Naive B cell (primary cell): ENCODE measurements at regions not wholly inside any gene's neighbourhood (a gene's known extent, or its start where the extent isn't known, plus 50 kb on each side); places are given as distances from the start of the nearest gene placed in this dataset.

ENCODE experiments used
- ATAC-seq, 2 donors: fragments of 150-1000 bp; cut with Tn5 transposase; 2 replicates each; pipeline ENCODE4 v1.10.0; 2021; ENCODE audit warnings: low read depth in 2 of 2, mild to moderate bottlenecking in 2 of 2, moderate library complexity in 2 of 2
- DNase-seq: peaks from one replicate; pipeline ENCODE4 v3.0.0; 2022
- H3K27ac Mint-ChIP-seq, 6 donors: one replicate each; pipeline ENCODE4 v1.8.0; 2020 to 2022; ENCODE audit warnings: mild to moderate bottlenecking in 6 of 6, mixed read lengths in 6 of 6, moderate library complexity in 5 of 6, inconsistent platforms in 2 of 6
- H3K27me3 Mint-ChIP-seq, 3 donors: one replicate each; pipeline ENCODE4 v1.8.0; 2021 to 2022; ENCODE audit warnings: mixed read lengths in 3 of 3, mild to moderate bottlenecking in 1 of 3
- H3K36me3 Mint-ChIP-seq, 2 donors: one replicate each; pipeline ENCODE4 v1.8.0; 2020 to 2022; ENCODE audit warnings: mixed read lengths in 2 of 2, inconsistent platforms in 1 of 2, mild to moderate bottlenecking in 1 of 2
- H3K4me1 Mint-ChIP-seq, 3 donors: one replicate each; pipeline ENCODE4 v1.8.0; 2020 to 2022; ENCODE audit warnings: mixed read lengths in 3 of 3, inconsistent platforms in 1 of 3, mild to moderate bottlenecking in 1 of 3, moderate library complexity in 1 of 3
- H3K4me3 Mint-ChIP-seq, 8 donors: one replicate each; pipeline ENCODE4 v1.8.0; 2020 to 2022; ENCODE audit warnings: mild to moderate bottlenecking in 8 of 8, mixed read lengths in 8 of 8, moderate library complexity in 8 of 8, inconsistent platforms in 2 of 8
- H3K9me3 Mint-ChIP-seq, 7 donors: one replicate each; pipeline ENCODE4 v1.8.0; 2020 to 2022; ENCODE audit warnings: mixed read lengths in 7 of 7, mild to moderate bottlenecking in 5 of 7, inconsistent platforms in 2 of 7, moderate library complexity in 1 of 7

DNA sequence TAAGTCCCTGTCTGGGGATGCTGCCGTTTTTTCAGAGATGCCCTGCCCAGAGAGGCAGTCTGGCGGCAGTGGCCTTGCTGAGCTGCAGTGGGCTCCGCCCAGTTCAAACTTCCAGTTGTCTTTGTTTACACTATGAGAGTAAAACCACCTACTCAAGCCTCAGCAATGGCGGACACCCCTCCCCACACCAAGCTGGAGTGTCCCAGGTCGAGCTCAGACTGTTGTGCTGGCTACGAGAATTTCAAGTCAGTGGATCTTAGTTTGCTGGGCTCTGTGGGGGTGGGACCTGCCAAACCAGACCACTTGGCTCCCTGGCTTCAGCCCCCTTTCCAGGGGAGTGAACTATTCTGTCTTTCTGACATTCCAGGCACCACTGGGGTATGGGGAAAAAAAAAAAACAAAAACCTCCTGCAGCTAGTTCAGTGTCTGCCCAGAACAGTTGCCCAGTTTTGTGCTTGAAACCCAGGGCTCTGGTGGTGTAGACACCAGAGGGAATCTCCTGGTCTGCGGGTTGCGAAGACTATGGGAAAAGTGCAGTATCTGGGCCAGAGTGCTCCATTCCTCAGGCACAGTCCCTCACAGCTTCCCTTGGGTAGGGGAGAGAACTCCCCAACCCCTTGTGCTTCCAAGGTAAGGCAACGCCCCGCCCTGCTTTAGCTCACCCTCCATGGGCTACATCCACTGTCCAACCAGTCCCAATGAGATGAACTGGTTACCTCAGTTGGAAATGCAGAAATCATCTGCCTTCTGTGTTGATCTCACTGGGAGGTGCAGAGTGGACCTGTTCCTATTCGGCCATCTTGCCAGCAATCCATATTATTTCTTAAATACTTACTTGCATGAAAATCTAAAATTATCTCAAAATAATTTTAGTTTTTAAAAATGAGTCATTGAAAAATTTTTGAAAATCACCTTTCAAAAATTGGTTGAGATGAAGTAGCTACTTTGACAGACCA lies 338.0 kb downstream of the OSR1 start:
- no peaks in the 10 kb centered on the region for H3K36me3 Mint-ChIP-seq

DNA sequence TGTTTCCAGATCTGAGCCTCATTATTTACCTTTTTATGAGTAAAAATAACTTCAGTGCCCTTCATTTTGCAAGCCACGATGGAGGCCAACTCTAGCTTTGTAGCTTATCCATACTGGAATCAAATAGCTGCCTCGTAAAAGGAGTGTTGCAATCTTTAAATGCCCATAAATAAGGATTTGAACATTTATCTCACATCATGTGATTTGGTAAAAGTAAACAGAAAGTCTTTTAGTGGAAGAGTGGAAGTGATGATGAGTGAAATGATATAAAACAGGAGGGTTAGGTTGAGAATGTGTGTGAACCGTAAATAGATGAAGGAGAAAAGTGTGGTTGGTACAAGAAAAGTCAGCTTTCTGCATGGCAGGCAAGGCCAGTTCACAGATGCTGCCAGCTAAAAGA lies 348.9 kb downstream of the OSR1 start:
- Mint-ChIP-seq H3K36me3 (no peaks in the 10 kb centered on the region), H3K27ac (no peak overlapping the region), H3K27me3 (no peaks in the 10 kb centered on the region), H3K9me3 (peaks cover 0 to 12% (median 2%) of the 10 kb centered on the region in 7 donors), H3K4me3 (no peak overlapping the region), H3K4me1 (no peaks in the 10 kb centered on the region)
- DNase-seq (no peak), ATAC-seq (no peak)

More for the DNA sequence above, 338.0 kb downstream of the OSR1 start:
- Mint-ChIP-seq H3K27ac (peak overlapping the region in 1 of 6 donors; percentile 18), H3K27me3 (no peaks in the 10 kb centered on the region), H3K4me1 (no peaks in the 10 kb centered on the region), H3K4me3 (no peak overlapping the region), H3K9me3 (peaks cover 5 to 23% (median 9%) of the 10 kb centered on the region in 7 donors)
- no peak for ATAC-seq
- DNase-seq = no peak

DNA sequence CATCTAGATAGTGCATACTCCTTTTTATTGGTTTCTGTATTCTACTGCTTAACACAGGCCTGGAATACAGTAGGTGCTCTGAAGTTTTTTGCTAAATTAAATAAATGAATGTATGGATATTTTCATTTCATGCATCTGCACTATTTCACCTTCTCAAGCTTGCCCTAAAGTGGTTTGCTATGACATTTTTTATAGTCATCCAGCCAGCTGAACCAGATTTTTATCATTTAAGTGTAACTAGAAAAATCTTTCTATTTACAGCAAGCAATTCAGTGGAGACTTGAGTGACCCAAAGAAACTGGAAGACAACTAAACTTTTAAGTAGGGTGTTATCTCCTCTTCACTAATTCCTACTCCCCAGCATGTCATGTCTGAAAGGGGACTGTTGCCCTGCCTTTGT lies 354.9 kb downstream of the OSR1 start:
- no peak for ATAC-seq
- H3K36me3 Mint-ChIP-seq = no peaks in the 10 kb centered on the region
- no peak overlapping the region for H3K4me3 Mint-ChIP-seq
- no peak for DNase-seq
- H3K9me3 Mint-ChIP-seq = peaks cover 0 to 5% (median 4%) of the 10 kb centered on the region in 7 donors
- no peak overlapping the region for H3K27ac Mint-ChIP-seq
- H3K4me1 Mint-ChIP-seq = no peaks in the 10 kb centered on the region
- no peaks in the 10 kb centered on the region for H3K27me3 Mint-ChIP-seq

DNA sequence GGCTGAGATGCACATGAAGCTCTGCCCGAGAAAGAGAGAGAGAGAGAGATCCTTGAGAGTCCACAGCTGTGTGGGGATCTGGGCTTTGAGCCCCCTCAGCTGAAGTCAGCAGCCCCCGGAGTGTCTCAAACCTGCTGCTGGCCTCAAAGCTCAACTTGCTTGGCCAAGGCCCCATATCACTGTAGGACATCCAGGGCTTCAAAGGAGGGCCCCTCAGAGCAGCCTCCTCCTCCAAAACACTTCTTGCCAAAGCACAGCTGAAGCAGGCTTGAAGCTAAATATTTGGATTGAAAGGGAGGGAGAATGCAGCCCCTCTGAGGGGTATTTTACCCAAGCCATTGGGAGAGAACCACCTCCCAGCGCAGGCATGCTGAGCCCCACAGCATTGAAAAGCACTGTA lies 357.6 kb downstream of the OSR1 start:
- ATAC-seq = no peak
- peaks cover 0 to 5% (median 2%) of the 10 kb centered on the region in 7 donors for H3K9me3 Mint-ChIP-seq
- H3K4me1 Mint-ChIP-seq = no peaks in the 10 kb centered on the region
- no peaks in the 10 kb centered on the region for H3K36me3 Mint-ChIP-seq
- H3K27me3 Mint-ChIP-seq = no peaks in the 10 kb centered on the region
- no peak overlapping the region for H3K4me3 Mint-ChIP-seq
- DNase-seq = no peak
- H3K27ac Mint-ChIP-seq = no peak overlapping the region

DNA sequence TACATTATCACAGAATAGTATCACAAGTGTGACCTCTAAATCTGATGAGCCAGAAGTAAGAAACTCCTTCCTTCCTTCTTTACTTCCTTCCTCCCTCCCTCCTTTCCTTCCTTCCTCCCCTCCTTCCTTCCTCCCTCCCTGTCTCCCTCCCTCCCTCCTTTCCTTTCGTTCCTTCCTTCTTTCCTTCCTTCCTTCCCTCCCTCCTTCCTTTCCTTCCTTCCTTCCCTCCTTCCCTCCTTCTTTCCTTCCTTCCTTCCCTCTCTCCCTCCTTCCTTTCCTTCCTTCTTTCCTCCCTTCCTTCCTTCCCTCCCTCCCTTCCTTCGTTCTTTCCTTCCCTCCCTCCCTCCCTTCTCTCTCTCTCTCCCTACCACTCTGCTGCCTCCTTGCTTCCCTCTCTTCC lies 359.2 kb downstream of the OSR1 start:
- Mint-ChIP-seq H3K27me3 (no peaks in the 10 kb centered on the region), H3K36me3 (no peaks in the 10 kb centered on the region), H3K4me3 (no peak overlapping the region), H3K9me3 (peaks cover 0 to 5% (median 0%) of the 10 kb centered on the region in 7 donors), H3K4me1 (no peaks in the 10 kb centered on the region), H3K27ac (no peak overlapping the region)
- DNase-seq = no peak
- ATAC-seq = no peak

DNA sequence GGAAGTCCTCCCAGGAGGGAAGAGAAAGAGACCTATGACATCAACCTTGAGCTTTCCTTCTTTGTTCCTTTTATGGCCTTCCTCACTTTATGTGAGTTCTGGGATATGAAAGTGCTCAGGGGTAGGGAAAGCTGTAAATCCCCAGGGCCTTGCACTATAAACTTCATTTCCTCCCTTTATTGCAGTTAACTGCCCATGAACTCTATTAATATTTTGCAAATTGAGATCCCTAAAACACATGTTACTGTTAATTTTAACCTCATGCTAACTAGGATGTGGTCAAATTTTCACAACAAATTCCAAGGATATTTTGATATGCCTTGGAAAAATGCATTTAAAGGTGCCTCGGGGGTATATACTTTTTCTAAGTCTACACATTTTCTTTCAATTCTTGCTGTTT lies 359.9 kb downstream of the OSR1 start:
- H3K4me1 Mint-ChIP-seq = no peaks in the 10 kb centered on the region
- H3K27ac Mint-ChIP-seq = no peak overlapping the region
- H3K9me3 Mint-ChIP-seq = peaks cover 0 to 5% (median 0%) of the 10 kb centered on the region in 7 donors
- DNase-seq (no peak), ATAC-seq (no peak)
- no peak overlapping the region for H3K4me3 Mint-ChIP-seq
- H3K27me3 Mint-ChIP-seq = no peaks in the 10 kb centered on the region
- H3K36me3 Mint-ChIP-seq = no peaks in the 10 kb centered on the region

DNA sequence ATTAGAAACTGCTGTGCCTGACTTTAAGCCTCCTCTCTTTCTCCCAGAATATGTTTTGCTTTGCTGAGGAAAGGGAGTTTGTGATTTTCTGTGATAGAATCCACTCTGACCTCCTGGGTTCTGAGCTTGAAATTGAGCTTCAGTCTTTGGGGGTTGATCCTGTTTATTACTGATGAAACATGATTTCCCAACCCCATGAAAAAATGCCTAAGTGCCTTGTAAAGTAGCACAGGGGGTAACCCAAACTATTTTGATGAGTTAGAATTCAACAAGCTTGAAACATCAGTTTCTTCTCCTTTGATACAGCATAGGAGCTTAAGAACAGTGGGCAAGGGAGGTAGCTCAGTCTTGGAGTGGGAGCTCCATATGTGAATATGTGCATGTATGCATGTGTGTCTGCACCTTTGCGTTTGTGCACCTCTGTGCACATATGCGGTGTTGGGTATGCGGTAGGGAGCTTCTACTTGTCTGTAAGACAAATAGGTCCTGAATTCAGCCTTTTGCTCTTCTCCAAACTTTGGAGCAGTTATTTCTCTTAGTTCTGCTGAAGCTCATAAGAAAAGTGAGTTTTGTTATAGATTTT lies 364.6 kb downstream of the OSR1 start:
- no peak for ATAC-seq
- Mint-ChIP-seq H3K36me3 (no peaks in the 10 kb centered on the region), H3K27me3 (no peaks in the 10 kb centered on the region), H3K27ac (no peak overlapping the region), H3K4me1 (no peaks in the 10 kb centered on the region), H3K4me3 (no peak overlapping the region), H3K9me3 (no peaks in the 10 kb centered on the region)
- no peak for DNase-seq

DNA sequence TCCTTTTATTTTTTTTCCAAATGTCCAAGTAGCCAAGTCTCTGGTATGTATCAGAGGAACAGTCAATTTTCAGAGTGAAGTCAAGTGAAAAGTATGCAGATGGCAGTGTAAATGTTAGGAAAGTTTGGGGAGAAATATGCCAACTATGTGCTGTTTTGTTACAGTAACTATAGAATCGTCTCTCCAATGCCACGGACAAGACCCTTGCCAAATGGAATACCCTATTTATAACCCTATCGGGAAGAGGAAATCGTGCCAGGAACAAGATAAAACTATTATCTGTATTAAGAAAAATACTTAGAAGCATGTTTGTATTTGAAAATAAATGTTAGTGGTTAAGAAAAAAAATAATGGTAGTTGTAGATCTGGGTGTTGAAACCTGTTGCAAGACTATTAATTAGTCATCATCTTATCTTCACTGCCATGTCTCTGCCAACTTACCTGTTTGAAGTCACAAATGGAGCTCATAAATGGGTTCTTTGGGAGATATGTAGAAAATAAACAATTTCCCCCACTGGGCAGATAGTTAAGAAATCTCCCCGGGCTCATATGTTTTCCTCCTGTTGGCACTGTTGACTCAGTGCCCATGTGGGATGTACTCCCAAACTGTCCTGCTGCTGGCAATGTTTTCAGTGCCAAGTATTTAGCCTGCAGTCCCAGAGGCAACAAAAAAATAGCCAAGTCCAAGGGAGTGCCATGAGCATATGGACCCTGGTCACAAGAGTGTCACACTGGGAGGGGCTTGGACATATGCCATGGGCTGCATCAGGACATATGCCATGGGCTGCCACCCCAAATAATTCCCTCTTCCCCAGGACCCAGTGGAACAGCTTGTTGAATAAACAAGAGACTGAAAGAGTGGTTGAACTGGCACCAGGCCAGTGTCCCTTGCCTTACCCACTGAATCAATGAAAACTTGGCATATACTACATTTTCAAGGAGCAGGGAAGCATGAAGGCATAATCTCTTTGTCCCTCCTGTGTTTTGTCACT lies 366.9 kb downstream of the OSR1 start:
- H3K36me3 Mint-ChIP-seq = no peaks in the 10 kb centered on the region

DNA sequence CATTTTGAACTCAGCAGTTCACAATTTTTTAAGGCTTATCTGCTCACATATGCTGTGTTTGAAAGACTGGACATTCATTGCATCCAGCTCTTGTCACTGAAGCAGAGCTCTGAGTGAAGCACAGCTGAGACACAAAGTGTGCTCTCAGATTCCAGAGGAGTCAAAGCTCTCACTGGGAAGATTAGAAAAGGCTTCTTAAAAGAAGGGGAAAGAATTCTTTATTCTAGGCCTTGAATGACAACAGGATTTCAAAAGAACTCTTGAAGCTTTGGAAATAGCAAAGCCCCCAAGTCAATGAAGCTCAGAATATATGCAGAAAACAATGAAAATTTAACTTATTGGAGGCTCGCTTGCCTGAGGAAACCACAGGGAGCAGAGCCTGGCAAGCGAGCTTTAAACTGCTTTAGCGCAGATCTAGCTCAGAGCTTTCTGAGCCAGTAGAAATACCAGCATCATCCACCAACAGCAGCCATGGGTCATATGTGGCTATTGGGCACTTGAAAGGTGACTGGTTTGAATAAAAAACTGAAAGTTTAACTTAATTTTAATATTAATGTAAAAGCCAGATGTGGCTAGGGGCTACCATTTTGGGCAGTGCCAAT lies 369.7 kb downstream of the OSR1 start:
- no peaks in the 10 kb centered on the region for H3K4me1 Mint-ChIP-seq
- no peak overlapping the region for H3K27ac Mint-ChIP-seq
- peaks cover 0 to 5% (median 0%) of the 10 kb centered on the region in 3 donors for H3K27me3 Mint-ChIP-seq
- H3K36me3 Mint-ChIP-seq = no peaks in the 10 kb centered on the region
- no peak overlapping the region for H3K4me3 Mint-ChIP-seq
- DNase-seq (no peak), ATAC-seq (no peak)
- H3K9me3 Mint-ChIP-seq = no peaks in the 10 kb centered on the region

More for the DNA sequence above, 366.9 kb downstream of the OSR1 start:
- no peaks in the 10 kb centered on the region for H3K27me3 Mint-ChIP-seq
- no peaks in the 10 kb centered on the region for H3K4me1 Mint-ChIP-seq
- ATAC-seq (no peak), DNase-seq (no peak)
- no peaks in the 10 kb centered on the region for H3K9me3 Mint-ChIP-seq
- no peak overlapping the region for H3K27ac Mint-ChIP-seq
- H3K4me3 Mint-ChIP-seq = no peak overlapping the region

DNA sequence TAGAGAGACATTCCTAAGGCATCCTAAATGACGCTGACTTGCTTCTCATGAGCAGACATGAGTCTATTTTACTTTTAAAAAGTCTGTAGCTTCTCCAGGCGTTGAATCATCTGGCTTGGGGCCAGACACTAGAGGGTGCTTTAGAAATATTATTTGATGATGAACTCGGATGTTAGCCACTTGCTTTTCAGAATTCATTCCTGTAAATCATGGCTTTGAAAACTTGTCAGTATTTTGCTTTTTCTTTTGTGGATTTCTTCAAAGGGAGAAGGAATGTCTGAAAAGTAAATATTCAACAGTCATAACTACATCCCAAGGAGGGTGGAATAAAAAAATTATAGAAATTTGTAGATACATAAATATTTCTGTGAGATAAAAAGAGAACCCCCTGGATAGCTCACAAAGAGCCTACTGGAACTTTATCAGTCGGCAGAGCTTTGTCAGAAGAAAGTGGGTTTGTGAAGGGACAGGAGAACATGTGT lies 370.8 kb downstream of the OSR1 start:
- Mint-ChIP-seq H3K27ac (no peak overlapping the region), H3K36me3 (no peaks in the 10 kb centered on the region)

DNA sequence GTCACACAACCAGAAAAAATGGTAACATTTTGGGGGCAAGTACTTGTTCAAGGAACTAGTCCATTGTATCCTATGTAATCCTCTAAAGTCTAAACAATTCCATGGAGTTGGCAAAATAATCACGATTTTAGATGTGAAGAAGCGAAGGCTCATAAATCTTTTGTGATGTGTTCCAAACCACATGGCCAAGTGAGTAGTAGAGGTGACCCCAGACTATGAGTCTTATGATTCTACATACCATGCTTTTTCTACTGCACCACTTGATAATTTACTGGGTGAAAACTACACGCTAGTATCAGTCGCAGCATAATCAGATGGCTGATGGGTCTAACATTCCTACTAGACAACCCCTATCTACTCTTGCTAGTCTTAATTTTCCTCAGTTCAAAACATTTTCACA lies 371.4 kb downstream of the OSR1 start:
- H3K4me3 Mint-ChIP-seq = no peak overlapping the region
- H3K36me3 Mint-ChIP-seq = no peaks in the 10 kb centered on the region
- no peaks in the 10 kb centered on the region for H3K9me3 Mint-ChIP-seq
- DNase-seq (no peak), ATAC-seq (no peak)
- H3K4me1 Mint-ChIP-seq = no peaks in the 10 kb centered on the region
- peaks cover 0 to 5% (median 0%) of the 10 kb centered on the region in 3 donors for H3K27me3 Mint-ChIP-seq
- no peak overlapping the region for H3K27ac Mint-ChIP-seq

More for the DNA sequence above, 370.8 kb downstream of the OSR1 start:
- no peaks in the 10 kb centered on the region for H3K4me1 Mint-ChIP-seq
- H3K9me3 Mint-ChIP-seq = no peaks in the 10 kb centered on the region
- no peak for ATAC-seq
- H3K4me3 Mint-ChIP-seq = no peak overlapping the region
- DNase-seq = no peak
- H3K27me3 Mint-ChIP-seq = peaks cover 0 to 5% (median 0%) of the 10 kb centered on the region in 3 donors

DNA sequence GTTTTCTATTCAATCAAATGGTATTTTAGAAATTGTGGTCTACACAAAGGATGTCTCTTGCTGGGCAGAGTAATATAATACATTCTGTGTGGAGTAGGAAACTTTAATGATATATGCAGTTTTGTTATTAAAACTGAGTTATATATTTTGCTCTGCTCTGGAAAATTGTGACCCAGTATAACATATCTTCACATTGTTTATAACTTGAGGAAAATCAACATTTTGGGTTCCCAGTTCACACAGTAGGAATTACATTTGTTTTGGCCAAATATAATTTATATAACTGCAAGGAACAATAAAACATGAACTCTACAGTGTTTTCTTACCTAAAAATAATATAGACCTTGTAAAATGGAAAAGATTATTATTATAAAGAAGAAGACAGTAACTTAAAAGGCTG lies 372.4 kb downstream of the OSR1 start:
- Mint-ChIP-seq H3K4me1 (no peaks in the 10 kb centered on the region), H3K27me3 (peaks cover 0 to 5% (median 0%) of the 10 kb centered on the region in 3 donors), H3K9me3 (no peaks in the 10 kb centered on the region), H3K36me3 (no peaks in the 10 kb centered on the region), H3K27ac (no peak overlapping the region), H3K4me3 (no peak overlapping the region)
- DNase-seq (no peak), ATAC-seq (no peak)
